HS-5 (cell line): ENCODE measurements at regions not wholly inside any gene's neighbourhood (a gene's known extent, or its start where the extent isn't known, plus 50 kb on each side); places are given as distances from the start of the nearest gene placed in this dataset.

ENCODE experiments used
- DNase-seq: peaks from one replicate; pipeline ENCODE4 v3.0.0-alpha.2; 2012; ENCODE audit warnings: low read depth

DNA sequence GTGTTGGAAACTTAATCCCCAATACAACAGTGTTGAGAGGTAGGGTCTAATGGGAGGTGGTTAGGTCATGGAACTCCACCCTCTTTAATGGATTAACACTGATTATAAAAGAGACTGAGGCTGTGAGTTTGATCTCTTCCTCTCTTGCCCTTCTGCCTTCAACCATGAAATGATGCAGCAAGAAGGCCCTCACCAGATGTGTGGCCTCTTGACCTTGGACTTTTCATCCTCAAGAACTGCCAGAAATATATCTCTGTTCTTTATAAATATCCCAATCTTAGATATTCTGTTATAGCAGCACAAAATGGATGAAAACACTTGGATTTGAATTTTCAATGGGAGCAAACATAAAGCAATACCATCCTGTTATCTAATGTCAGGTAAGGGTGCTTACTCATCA lies 67.6 kb downstream of the NMUR2 start:
- no peak for DNase-seq

DNA sequence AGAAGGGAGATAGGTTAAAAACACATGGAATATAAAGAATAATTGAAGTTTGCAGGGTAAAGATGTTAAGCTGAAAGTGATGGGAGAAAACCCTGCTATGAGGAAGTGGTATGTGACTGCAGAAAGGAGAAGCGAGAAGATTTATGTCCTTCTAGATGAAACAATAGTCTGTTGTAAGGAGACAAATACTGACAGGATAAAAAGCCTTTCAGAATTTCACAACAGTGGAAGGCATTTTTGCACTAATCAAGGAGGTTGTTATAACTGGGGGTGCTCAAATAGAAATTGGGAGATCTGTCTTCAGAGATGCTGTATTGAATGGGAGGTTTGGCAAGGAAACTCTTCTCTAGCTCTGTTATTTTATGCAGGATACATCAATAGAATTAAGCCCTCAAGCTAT lies 69.6 kb downstream of the NMUR2 start:
- no peak for DNase-seq

DNA sequence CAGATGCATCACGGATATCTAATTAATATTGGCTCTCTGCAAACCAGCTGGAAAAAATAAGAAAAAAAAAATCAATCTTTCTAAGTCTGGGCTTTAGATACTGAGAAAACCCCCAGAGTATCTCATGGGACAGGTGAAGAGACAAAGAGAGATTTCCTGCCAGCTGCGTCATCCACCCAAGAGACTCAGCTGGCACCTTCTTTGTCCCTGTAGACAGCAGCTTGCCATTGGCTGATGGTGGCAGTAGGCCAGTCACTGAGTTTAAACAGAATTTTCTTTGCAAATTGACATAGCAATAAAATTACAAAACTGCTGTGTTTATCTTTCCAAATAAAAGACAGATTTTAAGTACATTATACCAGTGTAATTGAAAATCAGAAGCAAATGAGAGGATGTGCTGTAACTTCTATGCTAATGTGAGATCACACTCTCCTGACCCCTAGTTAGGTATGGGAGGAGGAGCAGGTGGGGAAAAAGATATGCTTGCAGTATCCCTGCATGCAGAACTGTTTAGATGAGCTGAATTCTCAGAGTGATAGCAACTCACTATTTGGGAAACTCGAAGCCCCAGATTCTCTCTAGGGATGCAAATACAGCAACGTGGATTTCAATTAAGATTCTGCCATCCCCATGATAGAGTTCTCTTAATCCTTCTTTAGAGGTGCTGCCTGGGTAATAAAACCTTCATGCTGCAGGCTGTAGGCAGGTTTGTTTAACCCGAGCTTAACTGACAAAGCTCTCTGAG lies 72.2 kb downstream of the NMUR2 start:
- no peak for DNase-seq

DNA sequence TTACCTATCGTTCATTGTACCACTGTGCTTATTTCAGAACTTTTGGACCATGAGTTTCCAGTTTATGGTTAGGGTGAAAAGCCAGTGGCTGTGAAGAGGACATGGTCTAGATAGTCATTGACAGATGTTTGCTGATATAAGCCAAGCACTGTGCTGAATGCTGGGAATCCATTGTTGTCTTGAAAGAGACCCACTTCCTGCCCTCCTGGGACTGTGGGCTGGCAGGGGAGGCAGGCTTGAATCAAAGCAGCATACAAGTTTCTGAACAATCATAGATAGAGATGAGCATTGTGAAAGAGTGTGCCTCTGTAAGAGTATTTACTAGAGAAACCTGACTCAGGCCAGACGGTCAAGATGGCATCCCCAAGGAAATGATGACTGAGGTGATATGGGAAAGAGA lies 73.4 kb downstream of the NMUR2 start:
- no peak for DNase-seq

DNA sequence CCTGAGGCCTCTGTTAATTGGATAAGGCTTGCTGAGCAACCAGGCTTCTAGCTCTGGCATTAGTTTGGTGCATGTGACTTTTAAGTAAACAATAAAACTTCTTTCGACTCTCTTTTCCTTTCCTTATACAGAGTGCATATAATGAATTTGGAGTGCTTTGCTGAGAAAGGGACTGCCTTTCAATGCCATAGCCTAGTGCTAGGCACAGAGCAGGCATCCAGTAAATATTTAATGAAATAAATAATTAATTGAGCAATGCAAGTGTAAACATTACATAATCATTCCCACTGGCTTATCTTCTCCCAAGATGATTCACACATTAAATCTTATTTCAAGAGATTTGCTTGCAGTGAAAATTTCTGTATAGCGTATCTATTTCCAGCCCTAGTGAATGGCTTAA lies 74.1 kb downstream of the NMUR2 start:
- DNase-seq, result no peak

DNA sequence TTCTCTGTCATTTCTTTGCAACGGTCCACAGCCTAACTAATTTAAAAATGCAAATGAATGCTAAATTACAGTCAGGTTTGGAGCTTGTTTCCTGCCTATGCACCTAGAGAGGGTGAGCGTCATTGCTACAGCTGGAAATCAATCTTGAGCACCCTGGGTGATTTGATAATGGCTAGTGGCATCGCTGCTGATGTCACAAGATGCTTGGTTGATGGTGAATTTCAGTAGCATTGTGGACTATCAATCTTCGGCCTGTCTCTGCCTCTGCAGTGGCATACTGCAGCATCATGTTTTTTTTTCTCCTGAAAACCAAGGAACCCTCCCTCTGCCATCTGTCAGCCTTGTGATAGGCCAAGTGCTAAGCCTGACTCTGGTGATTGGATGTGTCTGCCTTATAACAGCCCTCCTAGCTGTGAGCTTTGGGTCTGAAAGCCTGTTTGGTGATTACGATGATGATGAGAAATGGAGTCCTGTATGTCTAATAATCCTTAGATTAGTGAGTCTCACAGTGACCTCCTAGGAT lies 75.3 kb downstream of the NMUR2 start:
- DNase-seq, result no peak

DNA sequence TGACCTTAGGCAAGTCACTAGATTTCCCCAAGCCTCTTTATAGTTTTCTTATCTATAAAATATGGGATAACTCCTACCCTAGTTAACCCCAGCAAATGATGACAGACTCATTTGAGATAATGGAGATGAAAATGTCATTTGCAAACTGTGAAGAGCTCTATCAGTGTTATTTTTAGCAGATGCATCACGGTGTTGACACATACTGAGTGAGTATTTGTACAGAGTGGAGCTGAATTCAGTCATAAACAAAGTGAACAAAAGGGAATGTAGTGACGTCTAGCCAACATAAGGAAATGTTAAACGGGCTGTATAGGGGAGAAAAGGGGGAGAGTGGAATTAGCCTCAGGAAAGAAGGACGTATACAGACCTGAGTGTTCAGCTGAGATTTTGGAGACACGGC lies 75.9 kb downstream of the NMUR2 start:
- no peak for DNase-seq

DNA sequence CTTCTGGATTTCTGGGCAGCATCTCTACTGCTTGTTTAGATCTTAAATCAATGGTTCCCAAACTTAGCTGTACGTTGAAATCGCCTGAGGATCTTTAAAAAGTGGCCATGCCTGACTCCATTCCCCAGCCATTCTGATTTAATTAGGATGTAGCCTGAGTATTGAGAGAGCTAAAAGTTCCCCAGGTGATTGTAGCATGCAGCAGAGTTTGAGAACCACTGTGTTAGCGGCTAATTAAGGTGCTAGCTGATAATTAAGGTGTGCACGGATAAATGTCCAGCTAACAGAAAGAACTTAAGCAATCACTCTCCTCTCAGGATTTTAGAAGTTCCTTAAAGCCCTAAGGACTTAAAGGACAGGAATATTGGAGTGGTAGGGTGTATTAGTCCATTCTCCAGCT lies 89.1 kb downstream of the NMUR2 start:
- DNase-seq, result no peak

DNA sequence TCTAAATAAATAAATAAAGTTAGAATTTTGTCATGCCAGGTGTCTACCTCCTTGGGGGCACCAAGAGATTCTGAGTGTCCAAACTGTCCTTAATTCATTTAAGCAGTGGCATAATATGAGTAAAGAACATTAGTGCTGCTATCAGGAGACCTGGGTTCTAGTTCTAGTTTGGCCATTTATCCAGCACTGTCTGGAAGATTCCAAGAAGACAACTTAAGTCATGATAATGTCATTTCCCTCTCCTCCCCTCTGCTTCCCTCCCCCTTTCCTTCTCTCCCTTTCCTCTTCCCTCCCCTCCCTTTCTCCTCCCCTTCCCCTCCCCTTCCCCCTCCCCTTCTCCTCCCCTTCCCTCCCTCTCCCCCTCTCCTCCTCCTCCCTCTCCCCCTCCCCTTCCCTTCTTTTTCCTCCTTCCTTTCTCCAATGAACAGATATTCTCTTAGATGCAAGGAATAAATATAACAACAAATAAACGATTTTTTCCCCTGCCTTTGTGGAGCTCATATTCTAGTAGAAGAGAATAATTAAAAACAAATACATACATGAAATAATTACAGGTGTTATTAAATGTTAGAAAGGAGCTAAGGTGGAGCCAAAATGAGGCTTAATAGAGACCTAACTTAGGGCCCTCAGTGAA lies 90.8 kb downstream of the NMUR2 start:
- DNase-seq, result no peak

DNA sequence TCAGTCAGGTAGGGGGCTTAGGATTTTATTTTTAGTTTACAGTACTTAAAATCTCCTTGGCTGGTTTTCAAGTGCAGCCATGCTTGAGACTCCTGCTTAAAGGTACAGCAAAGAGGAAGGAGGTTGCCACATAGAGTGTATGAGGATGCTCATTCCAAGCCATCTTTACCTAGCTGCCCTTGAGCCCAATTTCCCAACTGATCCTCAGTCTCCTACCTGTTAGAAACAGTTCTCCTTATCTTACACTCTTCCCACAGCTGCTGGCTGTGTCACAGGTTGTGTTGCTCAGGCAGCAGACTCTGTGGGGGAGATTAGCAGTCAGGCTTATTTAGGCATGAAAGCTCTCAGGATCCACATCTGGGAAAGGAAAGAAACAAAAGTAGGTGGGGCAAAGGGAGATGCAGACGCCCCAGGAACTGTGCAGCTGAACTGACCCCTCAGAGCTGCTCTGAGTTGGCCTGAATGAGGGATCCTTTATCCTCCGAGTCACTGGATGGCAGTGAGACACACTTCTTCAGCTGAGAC lies 95.1 kb downstream of the NMUR2 start:
- no peak for DNase-seq

DNA sequence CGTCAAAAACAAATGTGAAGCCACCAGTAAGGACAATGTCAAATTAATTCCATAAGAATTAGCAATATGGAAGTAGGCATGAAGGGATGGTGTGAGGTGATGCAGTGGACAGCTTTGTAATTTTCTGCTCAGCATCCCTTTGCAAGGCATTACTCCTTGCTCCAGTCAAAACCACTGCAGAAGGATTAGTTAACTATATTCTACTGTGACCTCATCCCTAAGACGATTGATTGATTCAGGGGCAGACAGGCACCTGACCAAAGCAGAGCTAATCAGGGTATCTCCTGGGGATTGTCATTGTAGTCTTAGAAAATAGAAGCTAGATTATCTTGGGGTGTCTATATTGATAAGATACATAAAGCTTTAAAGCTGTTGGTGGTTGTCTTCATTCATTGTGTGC lies 98.7 kb downstream of the NMUR2 start:
- DNase-seq, result no peak

DNA sequence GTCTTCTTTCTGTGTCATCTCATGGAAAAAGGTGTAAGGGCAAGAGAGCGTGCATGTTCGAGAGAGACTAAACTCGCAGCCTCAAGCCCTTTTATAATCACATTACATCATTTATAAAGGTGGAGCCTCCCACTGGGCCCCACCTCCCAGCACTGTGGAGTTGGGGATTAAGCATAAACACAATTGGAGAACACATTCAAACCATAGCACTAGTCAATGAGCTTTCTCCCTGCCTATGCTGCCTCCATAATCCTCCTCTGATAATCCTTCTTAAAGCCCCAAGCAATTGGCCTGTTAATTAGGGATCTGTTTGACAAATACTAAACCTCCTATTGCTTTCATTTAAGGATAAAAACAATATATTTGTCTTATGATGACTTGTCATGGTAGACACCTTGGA lies 99.6 kb downstream of the NMUR2 start:
- DNase-seq, result no peak

DNA sequence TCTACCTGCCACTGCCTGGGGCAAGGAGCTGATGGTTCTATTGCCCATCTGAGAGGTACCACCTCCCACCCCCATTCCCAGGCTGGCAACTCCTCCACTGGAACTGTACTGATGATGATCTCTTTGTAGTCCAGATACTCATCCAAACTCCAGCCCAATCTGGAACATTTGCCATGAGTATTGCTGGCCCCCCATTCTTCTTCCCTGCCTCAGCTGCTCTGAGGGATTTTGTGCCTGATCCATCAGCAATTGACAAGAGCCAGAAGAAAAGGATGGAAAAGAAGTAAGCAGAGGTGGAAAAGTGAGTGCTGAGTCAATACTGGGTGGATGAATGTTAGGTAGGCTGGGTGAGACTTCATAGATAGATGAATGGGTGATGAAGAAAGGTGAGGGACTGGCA lies 101.2 kb downstream of the NMUR2 start:
- DNase-seq, result no peak

DNA sequence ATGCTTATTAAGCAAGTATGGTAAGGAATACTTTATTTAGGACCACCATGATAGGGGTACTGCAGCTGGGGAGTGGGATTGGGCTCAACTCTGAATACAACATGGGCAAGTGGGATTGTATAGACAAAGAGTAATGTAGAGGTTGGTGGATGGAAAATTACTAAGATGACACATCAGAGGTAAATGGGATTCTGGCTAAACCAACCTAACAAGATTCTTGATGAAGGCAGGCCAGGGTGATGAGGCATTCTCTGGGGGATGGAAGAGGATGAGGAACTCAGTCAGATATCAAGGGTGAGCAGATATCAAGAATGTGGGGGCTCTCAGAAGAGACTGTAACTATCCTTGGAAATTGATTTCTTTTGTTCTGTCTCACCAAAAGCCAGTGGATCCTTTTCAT lies 107.2 kb downstream of the NMUR2 start:
- DNase-seq, result no peak

DNA sequence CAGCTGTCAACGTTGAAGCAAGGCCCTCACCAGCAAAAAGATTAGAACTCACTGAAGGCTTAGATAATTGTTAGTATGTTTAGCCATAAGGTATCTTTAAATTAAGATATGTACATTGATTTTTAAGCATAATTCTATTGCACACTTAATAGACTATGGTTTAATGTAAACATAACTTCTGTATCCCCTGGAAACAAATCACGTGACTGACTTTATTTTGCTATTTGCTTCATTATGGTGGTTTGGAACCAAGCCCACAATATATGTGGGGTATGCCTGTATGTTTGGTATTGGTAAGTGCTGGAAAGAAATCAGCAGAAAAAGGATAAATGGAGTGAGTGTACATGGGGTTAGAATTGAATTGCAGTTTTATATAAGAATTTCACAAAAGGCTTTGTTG lies 111.9 kb downstream of the NMUR2 start:
- DNase-seq, result no peak

DNA sequence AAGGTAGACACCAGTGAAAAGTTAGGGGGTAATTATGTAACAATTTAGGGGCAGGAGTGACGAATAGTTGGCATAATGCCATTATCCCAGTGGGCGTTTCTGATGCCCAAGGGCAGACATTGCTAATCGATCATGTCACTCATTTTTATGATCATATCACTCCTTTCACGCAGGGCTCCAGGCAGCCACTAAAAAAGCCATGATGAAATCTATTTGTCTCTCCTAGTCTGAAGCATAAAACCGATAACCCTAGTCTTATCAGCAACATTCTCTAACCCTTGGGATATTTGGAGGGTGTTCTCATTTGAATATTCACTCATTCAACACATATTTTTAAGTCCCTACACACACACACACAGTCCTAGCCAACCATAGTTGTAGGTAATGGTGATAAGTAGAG lies 114.9 kb downstream of the NMUR2 start:
- no peak for DNase-seq

DNA sequence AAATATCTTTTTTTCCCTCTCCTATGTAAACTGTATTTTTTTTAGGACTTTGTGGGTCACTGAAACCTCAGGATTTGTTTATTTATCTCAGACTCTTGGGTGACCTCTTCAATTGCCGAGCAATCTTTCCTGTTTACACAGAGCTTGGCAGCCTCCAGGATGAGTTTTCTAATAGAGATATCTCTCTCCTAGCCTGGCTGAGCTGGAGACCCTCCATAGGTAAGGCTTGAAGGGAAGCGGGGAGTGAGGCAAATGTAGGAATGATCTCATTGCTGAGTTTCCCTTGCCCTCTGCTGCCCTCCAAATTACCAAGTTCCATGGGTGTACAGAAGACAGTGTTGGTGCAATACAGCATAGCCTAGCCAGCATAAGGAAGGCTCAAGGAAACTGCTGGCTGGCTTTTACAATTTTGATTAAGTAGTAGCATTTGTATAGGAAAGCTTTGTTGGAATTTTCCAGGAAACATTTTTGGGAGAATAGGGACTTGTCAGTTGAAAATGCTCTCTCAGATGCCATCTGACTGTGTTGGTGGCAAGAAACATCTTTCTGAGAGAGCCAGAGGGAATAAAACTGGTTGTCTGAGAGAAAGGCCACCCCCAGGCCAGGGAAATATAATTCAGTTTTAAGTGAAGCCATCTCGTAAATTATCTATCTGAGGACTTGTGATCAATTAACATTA lies 116.0 kb downstream of the NMUR2 start:
- no peak for DNase-seq

DNA sequence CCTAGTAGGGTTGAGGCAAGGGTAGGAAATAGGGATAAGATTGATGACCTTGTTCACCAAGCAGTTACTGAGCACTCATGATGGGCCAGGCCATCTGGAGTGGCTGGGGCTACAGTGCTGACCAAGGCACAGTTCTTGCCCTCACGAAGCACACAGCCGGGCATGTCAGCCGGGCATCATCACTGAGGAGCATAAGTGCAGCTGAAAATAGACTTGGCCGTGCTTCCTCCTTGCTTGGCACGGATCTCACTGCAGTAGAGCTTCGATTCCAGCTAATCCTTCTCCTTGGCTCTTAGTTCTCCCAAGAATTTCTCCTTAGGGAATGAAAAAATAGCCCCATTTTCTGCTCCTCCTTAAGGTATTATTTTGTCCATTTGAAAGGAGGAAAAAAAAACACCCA lies 116.6 kb downstream of the NMUR2 start:
- DNase-seq, result no peak

DNA sequence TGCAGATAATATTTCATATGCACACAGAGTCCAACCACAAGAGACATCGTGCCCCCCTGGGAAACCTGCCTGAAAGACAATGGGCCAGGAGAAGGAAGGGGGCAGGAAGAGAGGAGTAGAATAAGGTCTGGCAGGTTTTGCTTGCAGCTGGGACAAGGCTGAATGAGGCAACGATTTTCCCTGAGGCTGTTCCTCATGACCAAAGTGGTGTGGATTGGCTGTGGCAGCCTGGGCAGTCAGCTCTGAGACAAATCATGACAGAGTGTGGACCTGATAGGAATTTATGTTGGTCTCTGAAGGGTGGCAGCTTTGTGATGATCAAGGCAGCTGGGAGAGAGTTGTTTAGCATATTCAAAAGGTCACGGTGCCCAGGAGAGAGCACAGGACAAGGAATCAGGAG lies 119.3 kb downstream of the NMUR2 start:
- DNase-seq, result no peak

DNA sequence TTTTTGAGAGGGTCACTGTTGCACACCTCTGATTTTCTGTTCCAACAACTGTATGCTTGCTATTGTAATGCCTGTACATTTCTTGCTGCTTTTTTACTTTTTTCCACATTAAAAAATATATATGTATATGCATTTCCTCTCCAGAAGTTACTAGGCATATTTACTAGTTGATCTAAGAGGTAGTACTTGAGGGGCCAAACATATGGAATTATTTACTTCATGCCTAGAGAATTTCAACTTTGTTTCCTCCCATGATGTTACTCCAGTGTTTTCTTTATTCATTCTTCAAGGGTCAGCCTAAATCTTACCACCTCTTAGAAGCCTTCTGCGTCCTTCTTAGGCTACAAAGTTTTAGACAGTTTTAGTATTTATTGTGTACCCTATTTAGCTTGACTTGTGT lies 122.7 kb downstream of the NMUR2 start:
- DNase-seq, result no peak

DNA sequence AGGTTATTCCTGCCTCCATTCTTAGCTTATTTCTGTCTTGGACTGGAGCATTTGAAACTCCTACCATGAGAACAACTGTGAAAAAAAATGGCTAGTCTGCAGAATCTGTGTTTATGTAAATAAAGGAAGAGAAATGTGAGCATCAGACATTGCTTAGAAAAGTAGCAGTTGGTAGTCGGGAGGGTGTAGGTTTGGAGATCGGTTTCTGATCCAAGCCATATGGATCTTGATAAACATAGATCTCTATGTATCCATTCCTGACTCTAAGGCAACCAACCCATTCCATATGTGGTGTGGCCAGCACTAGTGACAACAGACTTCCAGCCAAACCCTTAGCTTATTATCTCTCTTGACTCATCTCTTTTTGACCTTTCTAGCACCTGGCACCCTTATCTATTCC lies 127.1 kb downstream of the NMUR2 start:
- no peak for DNase-seq

DNA sequence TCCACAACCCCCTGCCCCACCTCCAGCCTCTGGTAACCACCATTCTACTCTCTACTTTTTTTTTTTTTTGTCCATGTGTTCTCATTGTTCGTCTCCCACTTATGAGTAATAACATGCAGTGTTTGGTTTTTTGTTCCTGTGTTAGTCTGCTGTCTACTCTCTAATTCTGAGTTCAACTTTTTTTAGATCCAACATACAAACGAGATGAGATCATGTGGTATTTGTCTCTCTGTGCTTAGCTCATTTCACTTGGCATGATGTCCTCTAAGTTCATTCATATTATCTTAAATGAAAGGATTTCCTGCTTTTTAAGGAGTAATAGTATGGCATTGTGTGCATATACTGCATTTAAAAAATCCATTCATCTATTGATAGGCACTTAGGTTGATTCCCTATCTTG lies 130.9 kb downstream of the NMUR2 start:
- DNase-seq, result peak; percentile 10

DNA sequence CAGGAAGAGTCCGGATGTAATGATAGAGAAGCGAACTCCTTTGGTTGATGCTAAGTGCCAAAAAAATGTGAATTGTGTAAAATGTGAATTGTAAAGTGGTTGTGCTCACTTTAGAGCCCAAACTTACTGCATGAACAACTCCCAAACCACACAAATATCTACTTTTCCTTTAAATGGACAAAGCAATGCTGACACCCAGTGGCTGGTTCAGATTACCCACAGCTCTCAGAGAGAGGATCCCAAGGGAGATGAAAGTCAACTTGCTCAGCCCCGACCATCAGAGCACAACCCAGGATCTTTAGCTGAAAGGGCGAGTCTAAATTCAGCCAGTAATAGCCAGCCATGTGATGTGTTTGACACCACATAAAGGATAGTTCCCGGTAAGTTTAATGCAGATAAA lies 133.7 kb downstream of the NMUR2 start:
- peak; percentile 29 for DNase-seq
